ENCODE measurements at regions not wholly inside any gene's neighbourhood (a gene's known extent, or its start where the extent isn't known, plus 50 kb on each side); places are given as distances from the start of the nearest gene placed in this dataset.

- TF ChIP-seq CTCF (IDR thresholded peaks at IDR 0.05; ENCODE audit: extremely low read depth, low read depth, low read length), result no peak
- Histone ChIP-seq H3K4me1 (ENCODE audit: insufficient read depth, low read length) (no peaks in the 10 kb centered on the region), H3K27ac (ENCODE audit: low read depth, low read length) (no peak overlapping the region), H3K4me3 (ENCODE audit: insufficient read depth, low read length) (no peak overlapping the region), H3K9me3 (ENCODE audit: low read depth, low read length) (no peaks in the 10 kb centered on the region), H2AFZ (ENCODE audit: low read length) (no peak overlapping the region), H3K27me3 (ENCODE audit: insufficient read depth, low read length) (no peaks in the 10 kb centered on the region), H3K4me2 (ENCODE audit: insufficient read depth, low read length) (no peak overlapping the region), H3K36me3 (ENCODE audit: insufficient read depth, low read length) (no peaks in the 10 kb centered on the region), H3K79me2 (ENCODE audit: insufficient read depth, low read length) (no peaks in the 10 kb centered on the region), H4K20me1 (ENCODE audit: insufficient read depth, low read length) (no peaks in the 10 kb centered on the region)
- no peak for DNase-seq (ENCODE audit: insufficient read length, low spot score, missing footprints)
These were observed 368.3 kb upstream of the OLFM3 start for GRCh38 chr1:102365071-102365470.

- TF ChIP-seq CTCF (IDR thresholded peaks at IDR 0.05; ENCODE audit: extremely low read depth, low read depth, low read length), result no peak
- Histone ChIP-seq H3K36me3 (ENCODE audit: insufficient read depth, low read length) (no peaks in the 10 kb centered on the region), H3K27ac (ENCODE audit: low read depth, low read length) (no peak overlapping the region), H3K4me3 (ENCODE audit: insufficient read depth, low read length) (no peak overlapping the region), H3K4me2 (ENCODE audit: insufficient read depth, low read length) (no peak overlapping the region), H3K79me2 (ENCODE audit: insufficient read depth, low read length) (no peaks in the 10 kb centered on the region), H4K20me1 (ENCODE audit: insufficient read depth, low read length) (no peaks in the 10 kb centered on the region), H3K27me3 (ENCODE audit: insufficient read depth, low read length) (no peaks in the 10 kb centered on the region), H3K4me1 (ENCODE audit: insufficient read depth, low read length) (no peaks in the 10 kb centered on the region), H2AFZ (ENCODE audit: low read length) (no peak overlapping the region), H3K9me3 (ENCODE audit: low read depth, low read length) (peaks cover 7% of the 10 kb centered on the region)
- DNase-seq (ENCODE audit: insufficient read length, low spot score, missing footprints), result no peak
These were observed 339.9 kb upstream of the OLFM3 start for GRCh38 chr1:102336602-102337001.

- Histone ChIP-seq H2AFZ (ENCODE audit: low read length) (no peak overlapping the region), H3K27ac (ENCODE audit: low read depth, low read length) (no peak overlapping the region), H3K9me3 (ENCODE audit: low read depth, low read length) (no peaks in the 10 kb centered on the region), H3K79me2 (ENCODE audit: insufficient read depth, low read length) (no peaks in the 10 kb centered on the region), H3K36me3 (ENCODE audit: insufficient read depth, low read length) (no peaks in the 10 kb centered on the region), H4K20me1 (ENCODE audit: insufficient read depth, low read length) (no peaks in the 10 kb centered on the region), H3K27me3 (ENCODE audit: insufficient read depth, low read length) (no peaks in the 10 kb centered on the region), H3K4me3 (ENCODE audit: insufficient read depth, low read length) (no peak overlapping the region), H3K4me2 (ENCODE audit: insufficient read depth, low read length) (no peak overlapping the region), H3K4me1 (ENCODE audit: insufficient read depth, low read length) (no peaks in the 10 kb centered on the region)
- no peak for DNase-seq (ENCODE audit: insufficient read length, low spot score, missing footprints)
- TF ChIP-seq CTCF (IDR thresholded peaks at IDR 0.05; ENCODE audit: extremely low read depth, low read depth, low read length), result no peak
These were observed 321.5 kb upstream of the OLFM3 start for GRCh38 chr1:102318104-102318806.

GRCh38 chr1:102315096-102315495 lies 318.4 kb upstream of the OLFM3 start:
- Histone ChIP-seq H3K4me3 (ENCODE audit: insufficient read depth, low read length) (no peak overlapping the region), H3K27ac (ENCODE audit: low read depth, low read length) (no peak overlapping the region), H2AFZ (ENCODE audit: low read length) (no peak overlapping the region), H3K4me1 (ENCODE audit: insufficient read depth, low read length) (no peaks in the 10 kb centered on the region), H3K4me2 (ENCODE audit: insufficient read depth, low read length) (no peak overlapping the region), H3K27me3 (ENCODE audit: insufficient read depth, low read length) (no peaks in the 10 kb centered on the region), H3K9me3 (ENCODE audit: low read depth, low read length) (no peaks in the 10 kb centered on the region), H3K79me2 (ENCODE audit: insufficient read depth, low read length) (no peaks in the 10 kb centered on the region), H4K20me1 (ENCODE audit: insufficient read depth, low read length) (no peaks in the 10 kb centered on the region), H3K36me3 (ENCODE audit: insufficient read depth, low read length) (no peaks in the 10 kb centered on the region)
- peak; percentile 5 for DNase-seq (ENCODE audit: insufficient read length, low spot score, missing footprints)
- TF ChIP-seq CTCF (IDR thresholded peaks at IDR 0.05; ENCODE audit: extremely low read depth, low read depth, low read length), result no peak
